ENCODE measurements at regions not wholly inside any gene's neighbourhood (a gene's known extent, or its start where the extent isn't known, plus 50 kb on each side); places are given as distances from the start of the nearest gene placed in this dataset.

GRCh38 chr18:56119681-56120080 is 518.7 kb downstream of the TXNL1 start:
- DNase-seq, result no peak

- DNase-seq, result no peak
These were observed 520.0 kb downstream of the TXNL1 start for GRCh38 chr18:56118422-56118821.

DNA sequence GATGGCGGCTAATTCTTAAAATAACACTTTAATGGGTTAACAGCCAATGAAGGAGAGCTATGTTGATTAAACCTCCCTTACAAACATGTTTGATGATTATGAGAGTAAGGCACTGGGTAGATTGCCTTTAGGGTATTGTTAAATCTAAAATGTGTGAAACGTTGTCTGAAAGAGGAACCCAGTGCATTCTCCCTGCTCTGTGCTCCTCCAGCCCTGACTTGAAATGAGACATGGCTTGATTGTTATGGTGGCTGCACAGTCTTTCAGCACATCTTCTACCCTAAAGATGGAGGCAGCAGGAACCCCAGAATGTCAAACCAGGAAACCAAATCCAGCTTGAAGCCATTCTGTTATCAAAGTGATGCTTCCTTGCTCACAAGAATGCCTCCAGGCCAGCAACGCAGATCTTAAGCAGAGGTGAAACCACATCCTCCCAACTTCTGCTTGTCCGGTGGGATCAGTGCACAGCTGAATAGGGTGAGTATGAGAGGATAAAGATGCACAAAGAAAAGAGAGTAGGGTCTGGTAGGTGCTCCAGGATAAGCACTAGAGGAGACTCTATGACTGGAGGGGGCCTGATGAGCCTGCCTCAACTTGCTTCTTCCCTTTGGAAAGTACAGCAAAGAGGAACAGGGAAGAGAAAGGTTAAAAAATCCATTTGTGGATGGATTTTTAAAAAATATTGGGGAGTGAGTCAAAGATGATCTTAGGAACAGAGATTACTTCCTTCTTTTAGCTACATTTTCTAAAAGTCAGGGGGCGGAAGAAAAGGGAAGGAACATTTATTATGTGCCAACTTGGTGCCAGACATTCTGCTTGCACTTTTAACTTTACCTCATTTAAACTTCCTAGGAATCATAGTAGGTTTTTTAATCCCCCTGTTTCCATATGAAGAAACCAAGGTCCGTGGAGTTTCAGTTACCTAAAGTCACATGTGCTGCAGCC is 523.0 kb downstream of the TXNL1 start:
- no peak for DNase-seq

DNA sequence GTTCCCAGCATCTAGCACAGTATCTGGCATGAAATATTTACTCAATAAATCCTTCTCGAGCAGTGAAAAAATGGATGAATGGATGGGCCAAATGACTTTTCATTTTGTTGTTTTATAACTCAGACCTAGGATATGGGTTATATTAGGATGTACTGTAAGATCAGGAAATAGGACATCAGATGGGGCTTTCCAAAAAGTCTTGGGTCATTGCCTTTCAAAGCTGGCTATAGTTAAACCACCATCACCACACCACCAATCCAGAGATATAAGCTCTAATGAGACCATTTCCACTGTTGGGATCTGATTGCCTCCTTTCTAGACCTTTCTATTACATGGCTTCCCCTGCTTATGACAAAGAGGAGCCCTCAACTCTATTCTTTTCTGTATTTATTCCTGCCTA is 525.0 kb upstream of the TCF4 start:
- DNase-seq, result no peak

GRCh38 chr18:56112013-56112749 is 524.2 kb upstream of the TCF4 start:
- DNase-seq, result no peak

GRCh38 chr18:56109757-56110156 is 521.8 kb upstream of the TCF4 start:
- no peak for DNase-seq

DNA sequence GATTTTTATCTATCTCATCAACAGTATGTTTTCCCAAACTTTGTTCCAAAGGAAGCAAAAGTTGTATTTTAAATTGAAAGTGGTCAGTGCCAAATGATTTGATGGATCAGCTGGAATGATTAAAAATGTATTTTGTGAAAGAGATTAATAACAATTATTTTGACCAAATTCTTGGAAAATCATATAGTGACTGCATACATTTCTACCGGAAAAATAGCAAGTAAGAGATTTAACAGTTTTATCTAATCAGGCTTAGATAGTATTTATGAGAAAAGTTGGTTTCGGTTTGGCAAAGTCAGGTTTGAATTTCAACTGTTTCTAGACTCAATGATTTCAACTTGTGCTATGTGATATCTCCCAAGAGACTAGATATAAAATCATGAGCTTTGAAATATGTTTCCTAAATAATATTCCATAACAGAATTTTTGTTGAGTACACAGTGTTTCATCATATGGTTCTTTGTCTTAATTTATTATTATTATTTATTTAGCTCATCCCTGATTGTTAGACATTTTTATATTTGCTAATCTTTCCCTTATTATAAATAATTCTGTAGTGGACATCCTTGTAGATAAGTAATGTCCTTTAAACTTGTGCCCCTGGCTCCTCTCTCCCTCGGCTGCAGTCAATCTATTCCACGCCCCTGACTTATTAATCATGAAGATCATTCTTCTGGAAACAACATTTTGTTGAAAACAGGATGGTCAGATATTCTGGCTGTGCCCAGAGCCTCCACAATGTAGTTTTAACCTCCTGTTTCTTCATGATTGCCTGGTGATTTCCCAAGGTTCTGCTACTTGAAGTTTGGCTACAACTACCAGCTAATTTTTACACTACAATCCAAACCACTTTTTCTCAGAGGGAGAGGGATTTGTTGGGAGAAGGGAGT is 520.7 kb upstream of the TCF4 start:
- no peak for DNase-seq

DNA sequence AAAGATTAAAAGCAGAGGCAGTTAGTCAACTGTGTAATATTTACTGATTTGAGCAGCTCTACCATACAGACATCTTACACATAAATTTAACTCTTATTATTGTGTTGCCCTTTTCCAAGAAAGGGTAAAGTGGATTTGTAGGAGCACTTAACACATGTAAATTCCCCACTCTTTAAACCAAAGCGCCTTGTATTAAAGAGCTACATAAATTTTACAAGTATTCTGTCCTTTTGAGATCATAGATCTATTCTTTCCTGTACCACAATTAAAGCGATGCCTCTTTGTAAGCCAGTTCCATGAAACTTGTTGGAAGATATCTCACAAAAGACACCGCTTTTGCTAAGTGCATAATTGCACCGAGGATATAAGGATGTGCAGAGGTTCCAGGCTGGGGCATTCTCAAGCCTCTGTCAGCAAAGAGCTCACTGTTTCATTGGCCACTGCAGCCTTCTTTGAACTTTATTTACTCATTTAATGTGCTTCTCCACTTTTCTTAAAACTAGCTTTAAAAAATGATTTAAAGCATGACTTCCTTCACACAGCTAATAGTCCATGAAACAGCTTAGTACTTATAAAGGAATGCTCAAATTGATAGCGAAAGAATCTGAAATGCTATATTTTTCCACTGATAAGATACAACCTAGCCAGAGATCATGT is 520.0 kb upstream of the TCF4 start:
- no peak for DNase-seq

DNA sequence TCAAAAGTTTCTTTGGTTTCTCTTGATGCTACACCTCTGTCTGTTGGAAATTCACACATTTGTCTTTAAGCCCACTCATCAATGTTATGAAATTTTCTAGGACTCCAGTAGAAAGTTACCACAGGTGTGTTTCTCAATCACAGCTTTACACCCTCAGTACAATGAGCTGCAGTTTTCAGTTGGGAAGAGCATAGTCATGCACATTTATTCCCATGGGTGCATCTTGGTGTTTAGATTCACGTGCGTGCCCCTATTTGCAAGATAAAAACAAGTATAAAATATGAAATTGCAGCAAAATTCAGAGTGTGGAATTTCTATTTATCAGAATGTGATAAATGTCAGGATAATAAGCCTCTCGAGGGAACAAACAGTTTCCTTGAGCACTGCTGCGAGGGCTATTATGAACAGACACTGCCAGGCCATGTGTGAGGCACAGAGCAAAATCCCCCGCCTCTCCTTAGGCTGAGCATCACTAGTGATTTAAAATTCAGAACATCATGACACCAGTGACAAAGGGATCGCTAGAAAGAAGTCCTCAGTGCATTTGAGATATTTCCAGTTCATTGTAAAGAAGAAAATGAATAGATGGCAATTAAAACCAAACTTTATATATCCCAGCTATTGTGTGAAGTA is 512.2 kb upstream of the TCF4 start:
- no peak for DNase-seq

- no peak for DNase-seq
These were observed 509.6 kb upstream of the TCF4 start for GRCh38 chr18:56097621-56098020.

DNA sequence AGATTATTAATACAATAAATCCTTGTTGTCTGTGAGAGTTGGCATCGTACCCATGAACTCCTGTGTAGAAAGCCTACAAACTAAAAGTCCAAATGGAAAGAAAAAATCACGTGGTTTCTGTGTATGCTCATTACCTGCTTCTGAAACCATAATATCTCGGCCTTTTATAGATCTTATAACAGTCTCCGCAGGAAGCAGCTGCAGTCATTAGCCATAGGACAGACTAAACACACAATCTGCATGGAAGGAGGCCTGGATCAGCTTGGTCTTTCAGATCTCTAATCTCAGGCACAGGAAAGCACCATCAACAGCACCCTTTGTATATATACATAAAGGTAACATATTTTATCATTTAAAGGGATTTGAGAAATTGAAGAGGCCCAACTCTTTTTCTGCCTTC is 508.9 kb upstream of the TCF4 start:
- DNase-seq, result no peak

- no peak for DNase-seq
These were observed 501.7 kb upstream of the TCF4 start for GRCh38 chr18:56089612-56090258.

- no peak for DNase-seq
These were observed 498.8 kb upstream of the TCF4 start for GRCh38 chr18:56086786-56087185.

DNA sequence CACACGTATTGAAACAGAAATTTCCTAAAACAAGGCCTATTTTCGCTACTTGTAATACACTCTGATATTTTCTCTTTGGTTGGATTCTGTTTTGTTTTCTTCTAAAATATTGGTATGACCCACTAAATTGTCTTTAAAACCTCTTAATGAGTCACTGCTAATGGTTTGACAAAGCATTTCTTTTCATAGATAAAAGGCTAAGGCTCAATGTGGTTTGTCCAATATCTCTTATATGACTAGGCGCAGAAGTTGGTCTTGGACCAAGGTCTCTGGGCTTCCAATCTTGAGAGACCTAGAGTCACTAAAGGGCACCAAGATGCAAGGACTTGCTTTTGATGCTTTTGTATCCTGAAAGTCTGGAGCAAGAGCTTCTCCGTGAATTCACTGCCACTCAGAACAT is 498.2 kb upstream of the TCF4 start:
- DNase-seq, result no peak

- peak; percentile 81 for DNase-seq
These were observed 497.6 kb upstream of the TCF4 start for GRCh38 chr18:56085551-56085950.

DNA sequence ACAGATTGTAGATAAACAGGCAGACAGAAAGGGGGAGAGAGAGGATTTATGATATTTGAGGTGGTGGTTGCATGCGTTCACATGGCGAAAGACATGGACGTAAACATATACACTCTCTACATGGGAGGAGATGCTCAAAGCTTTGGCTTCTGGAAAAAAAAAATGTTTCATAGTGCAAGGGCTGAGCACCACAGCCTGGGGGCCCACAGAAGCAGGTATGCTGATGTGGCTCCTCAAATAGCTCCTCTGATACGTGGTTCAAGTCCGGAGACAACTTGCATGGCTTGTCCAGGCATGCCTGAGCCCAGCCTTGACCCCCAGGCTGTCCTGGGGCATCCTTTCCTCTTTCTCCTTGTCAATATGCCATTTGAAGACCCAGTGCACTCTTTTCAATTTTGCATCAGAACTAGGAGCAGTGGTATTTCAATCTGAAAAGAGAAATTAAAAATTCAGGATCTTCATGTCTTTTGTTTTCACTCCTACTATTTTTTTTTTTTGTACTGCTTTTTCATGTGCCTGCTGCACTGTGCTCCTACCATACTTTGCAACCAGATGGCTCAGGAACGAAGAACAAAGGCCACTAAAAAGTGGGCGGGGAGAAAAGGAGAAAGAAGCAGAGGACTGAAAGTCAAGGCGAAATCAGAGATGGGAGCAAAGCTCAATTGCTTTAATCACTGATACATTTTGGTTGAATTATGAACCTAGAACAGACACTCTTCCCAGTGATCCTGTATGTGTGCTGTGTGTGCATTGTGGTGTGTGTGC is 495.7 kb upstream of the TCF4 start:
- DNase-seq, result peak; percentile 44

GRCh38 chr18:56083097-56083521 is 495.1 kb upstream of the TCF4 start:
- DNase-seq, result peak; percentile 95

DNA sequence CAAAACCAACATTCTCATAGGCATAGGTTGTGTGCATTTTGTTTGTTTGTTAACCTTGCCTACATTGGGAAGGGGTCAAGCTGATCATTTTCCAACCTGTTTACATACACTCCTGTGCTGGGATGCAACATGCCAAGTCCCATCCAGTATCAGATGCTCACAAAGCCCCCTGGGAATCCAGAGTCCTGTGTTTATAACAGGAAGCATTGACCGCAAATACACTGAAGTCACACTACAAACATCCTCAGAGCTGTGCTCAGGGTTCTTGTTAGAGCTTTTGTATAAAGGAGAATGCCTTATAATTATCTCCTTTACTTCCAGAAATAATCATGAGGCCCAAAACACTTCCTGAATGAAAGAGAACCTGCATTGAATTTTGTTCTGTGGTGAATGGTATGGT is 488.7 kb upstream of the TCF4 start:
- DNase-seq, result no peak

DNA sequence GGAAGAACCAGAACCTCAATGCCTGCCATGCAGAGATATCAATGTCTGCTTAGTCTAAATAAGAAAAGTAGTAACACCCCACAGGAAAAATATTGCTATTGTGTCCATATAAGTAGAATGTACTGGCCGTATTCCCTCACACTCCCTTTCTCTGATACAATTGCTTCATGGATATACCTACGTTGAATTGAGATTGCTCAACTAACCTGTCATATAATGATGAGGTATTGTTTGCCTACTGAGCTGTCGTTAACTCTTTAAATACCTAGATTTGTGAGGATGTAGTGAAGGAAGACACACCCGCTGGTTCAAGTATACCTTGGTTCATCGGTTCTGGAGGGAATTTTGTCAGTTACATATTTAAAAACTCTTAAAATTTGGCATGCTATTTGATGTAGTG is 480.7 kb upstream of the TCF4 start:
- no peak for DNase-seq
